ENCODE measurements at regions not wholly inside any gene's neighbourhood (a gene's known extent, or its start where the extent isn't known, plus 50 kb on each side); places are given as distances from the start of the nearest gene placed in this dataset.

GRCh38 chrX:10741003-10741402, 120.6 kb upstream of the MID1 start:
- Histone ChIP-seq H2AFZ (ENCODE audit: low read depth) (no peak overlapping the region), H3K4me1 (ENCODE audit: low read depth, poor library complexity, severe bottlenecking) (no peaks in the 10 kb centered on the region), H3K36me3 (ENCODE audit: insufficient read depth) (no peaks in the 10 kb centered on the region), H3K4me2 (no peak overlapping the region), H3K4me3 (IDR thresholded peaks at IDR 0.05; ENCODE audit: insufficient read depth, low read depth, low read length) (no peak overlapping the region), H3K79me2 (ENCODE audit: insufficient read depth, low read depth) (no peaks in the 10 kb centered on the region), H3K9ac (no peak overlapping the region), H3K27ac (no peak overlapping the region), H4K20me1 (ENCODE audit: insufficient read depth) (no peaks in the 10 kb centered on the region), H3K27me3 (ENCODE audit: insufficient read depth, low read depth) (no peaks in the 10 kb centered on the region)
- no peak for TF ChIP-seq CTCF (conservative IDR thresholded peaks at IDR 0.05; ENCODE audit: low read depth, low read length)

GRCh38 chrX:10741550-10741949, 121.2 kb upstream of the MID1 start:
- no peak overlapping the region for H3K4me3 ChIP-seq (IDR thresholded peaks at IDR 0.05; ENCODE audit: insufficient read depth, low read depth, low read length)
- no peak overlapping the region for H3K9ac ChIP-seq
- H3K79me2 ChIP-seq (ENCODE audit: insufficient read depth, low read depth): no peaks in the 10 kb centered on the region
- H3K27ac ChIP-seq: no peak overlapping the region
- no peaks in the 10 kb centered on the region for H3K36me3 ChIP-seq (ENCODE audit: insufficient read depth)
- no peaks in the 10 kb centered on the region for H3K27me3 ChIP-seq (ENCODE audit: insufficient read depth, low read depth)
- H4K20me1 ChIP-seq (ENCODE audit: insufficient read depth): no peaks in the 10 kb centered on the region
- H2AFZ ChIP-seq (ENCODE audit: low read depth): no peak overlapping the region
- no peak overlapping the region for H3K4me2 ChIP-seq
- TF ChIP-seq CTCF (conservative IDR thresholded peaks at IDR 0.05; ENCODE audit: low read depth, low read length): no peak
- H3K4me1 ChIP-seq (ENCODE audit: low read depth, poor library complexity, severe bottlenecking): no peaks in the 10 kb centered on the region

GRCh38 chrX:10743476-10743875, 123.1 kb upstream of the MID1 start:
- Histone ChIP-seq H3K9ac (no peak overlapping the region), H3K79me2 (ENCODE audit: insufficient read depth, low read depth) (no peaks in the 10 kb centered on the region), H4K20me1 (ENCODE audit: insufficient read depth) (no peaks in the 10 kb centered on the region), H3K27me3 (ENCODE audit: insufficient read depth, low read depth) (no peaks in the 10 kb centered on the region), H2AFZ (ENCODE audit: low read depth) (no peak overlapping the region), H3K4me1 (ENCODE audit: low read depth, poor library complexity, severe bottlenecking) (no peaks in the 10 kb centered on the region), H3K4me2 (no peak overlapping the region), H3K4me3 (IDR thresholded peaks at IDR 0.05; ENCODE audit: insufficient read depth, low read depth, low read length) (no peak overlapping the region), H3K36me3 (ENCODE audit: insufficient read depth) (no peaks in the 10 kb centered on the region), H3K27ac (no peak overlapping the region)
- TF ChIP-seq CTCF (conservative IDR thresholded peaks at IDR 0.05; ENCODE audit: low read depth, low read length): no peak

- Histone ChIP-seq H3K9ac (no peak overlapping the region), H3K4me3 (IDR thresholded peaks at IDR 0.05; ENCODE audit: insufficient read depth, low read depth, low read length) (no peak overlapping the region), H3K36me3 (ENCODE audit: insufficient read depth) (no peaks in the 10 kb centered on the region), H3K4me2 (no peak overlapping the region), H3K27me3 (ENCODE audit: insufficient read depth, low read depth) (no peaks in the 10 kb centered on the region), H3K27ac (no peak overlapping the region), H3K79me2 (ENCODE audit: insufficient read depth, low read depth) (no peaks in the 10 kb centered on the region), H2AFZ (ENCODE audit: low read depth) (no peak overlapping the region), H3K4me1 (ENCODE audit: low read depth, poor library complexity, severe bottlenecking) (no peaks in the 10 kb centered on the region), H4K20me1 (ENCODE audit: insufficient read depth) (no peaks in the 10 kb centered on the region)
- TF ChIP-seq CTCF (conservative IDR thresholded peaks at IDR 0.05; ENCODE audit: low read depth, low read length): no peak
These were observed 123.6 kb upstream of the MID1 start for GRCh38 chrX:10744007-10744406.

- Histone ChIP-seq H3K4me3 (IDR thresholded peaks at IDR 0.05; ENCODE audit: insufficient read depth, low read depth, low read length) (no peak overlapping the region), H4K20me1 (ENCODE audit: insufficient read depth) (no peaks in the 10 kb centered on the region), H3K27me3 (ENCODE audit: insufficient read depth, low read depth) (no peaks in the 10 kb centered on the region), H3K27ac (no peak overlapping the region), H3K4me2 (no peak overlapping the region), H3K79me2 (ENCODE audit: insufficient read depth, low read depth) (no peaks in the 10 kb centered on the region), H2AFZ (ENCODE audit: low read depth) (no peak overlapping the region), H3K4me1 (ENCODE audit: low read depth, poor library complexity, severe bottlenecking) (no peaks in the 10 kb centered on the region), H3K9ac (no peak overlapping the region), H3K36me3 (ENCODE audit: insufficient read depth) (no peaks in the 10 kb centered on the region)
- TF ChIP-seq CTCF (conservative IDR thresholded peaks at IDR 0.05; ENCODE audit: low read depth, low read length): no peak
These were observed 127.6 kb upstream of the MID1 start for GRCh38 chrX:10747975-10748374.
